Left lobe of liver (tissue), 2 donors: ENCODE measurements at regions not wholly inside any gene's neighbourhood (a gene's known extent, or its start where the extent isn't known, plus 50 kb on each side); places are given as distances from the start of the nearest gene placed in this dataset.
"Not testable (repeated sequence)": the region's sequence is repeated elsewhere in the genome, so short reads cannot be mapped to it uniquely, and the experiment has no call there.

Experiments used
- ATAC-seq: fragments of 200-7000 bp; cut with Tn5 transposase; one replicate; pipeline ENCODE4 v1.9.1; 2020; ENCODE audit warnings: mild to moderate bottlenecking, moderate library complexity
- DNase-seq: peaks from one replicate; pipeline ENCODE4 v3.0.0-alpha.2; 2020; ENCODE audit warnings: low spot score
- donor health status: DM: no; HTN: no; CAD: no; lungs with moderate emphysema.
- donor health status: DM: no; HTN: yes; CAD: no.

DNA sequence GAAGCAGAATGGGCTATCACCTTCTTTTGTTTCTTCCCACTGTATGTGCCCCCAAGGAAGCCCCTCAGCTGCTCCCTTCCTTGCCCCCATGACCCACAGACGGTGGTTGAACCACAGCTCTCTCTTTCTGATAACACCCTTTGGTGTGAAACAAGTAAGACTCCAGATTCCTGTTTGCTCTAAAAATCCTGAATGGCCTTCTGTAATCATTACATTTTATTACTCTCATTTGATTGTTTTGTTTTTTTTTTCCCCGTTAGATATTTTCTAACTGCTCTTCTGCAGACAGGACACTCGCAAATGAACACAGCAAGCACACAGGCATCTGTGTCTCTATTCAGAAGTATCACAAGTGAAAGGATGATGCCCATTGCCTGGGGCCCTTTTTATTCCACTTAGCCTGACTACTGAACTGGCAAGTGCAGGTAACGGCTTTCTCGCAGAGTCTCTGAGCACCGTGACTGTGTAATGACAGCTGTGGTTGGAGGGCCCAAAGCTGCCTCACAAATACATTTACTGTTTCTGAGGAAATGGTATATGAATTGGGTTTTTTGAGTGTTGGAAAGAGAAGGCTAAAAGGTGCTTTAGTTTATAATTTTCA, 59.3 kb downstream of the OXGR1 start:
- no peak for ATAC-seq
- no peak for DNase-seq

DNA sequence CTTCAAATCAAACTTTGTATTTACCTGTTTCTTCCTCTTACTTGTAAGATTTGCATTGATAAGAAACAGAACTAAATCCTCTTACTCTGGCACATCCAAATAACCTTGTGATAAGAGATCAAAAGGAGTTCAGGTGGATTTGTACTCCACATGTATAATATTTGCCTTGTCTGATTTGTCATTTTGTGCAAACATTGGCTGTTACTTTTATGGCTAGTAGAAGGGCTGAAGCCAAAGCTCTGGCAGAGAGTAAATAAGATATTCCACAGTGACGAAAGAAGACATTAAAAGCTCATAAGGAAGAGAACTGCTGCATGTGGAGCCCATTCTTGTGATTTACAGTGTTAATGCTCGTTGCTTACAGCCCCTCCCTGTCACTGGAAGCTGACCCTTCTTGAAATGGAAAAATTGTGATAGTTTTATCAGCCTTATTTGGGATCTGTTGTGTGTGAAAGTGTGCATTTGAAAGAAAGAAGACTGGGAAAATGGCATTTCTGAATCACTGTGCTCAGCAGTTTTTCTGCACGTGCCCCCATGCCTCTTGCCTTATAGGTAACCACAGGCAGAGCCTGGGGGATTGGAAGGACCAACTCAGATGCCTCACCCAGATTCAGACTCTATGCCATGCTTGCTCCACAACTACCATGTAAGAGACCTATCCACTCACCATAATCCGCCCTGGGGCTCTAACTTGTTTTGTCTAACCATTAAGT, 68.2 kb downstream of the OXGR1 start:
- ATAC-seq (peak; percentile 67), DNase-seq (no peak)

DNA sequence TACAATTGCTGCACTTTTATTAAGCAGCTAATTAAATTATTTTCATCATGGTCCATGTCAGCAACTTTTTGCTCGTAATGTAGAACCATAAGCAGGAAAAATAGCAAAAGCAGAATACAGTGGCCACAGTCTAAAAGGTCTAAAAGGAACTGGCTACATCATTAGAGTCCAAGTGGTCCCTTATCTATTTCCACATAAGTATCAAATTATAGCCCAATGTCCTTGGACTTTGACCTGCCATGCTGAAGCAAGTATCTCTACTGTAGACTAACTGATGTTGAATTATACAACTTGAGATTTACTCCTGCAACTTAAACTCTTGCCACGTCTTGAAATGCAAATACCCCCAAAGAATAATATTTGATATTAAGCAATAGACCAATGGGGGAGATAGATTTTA, 68.8 kb downstream of the OXGR1 start:
- ATAC-seq, result no peak
- no peak for DNase-seq

DNA sequence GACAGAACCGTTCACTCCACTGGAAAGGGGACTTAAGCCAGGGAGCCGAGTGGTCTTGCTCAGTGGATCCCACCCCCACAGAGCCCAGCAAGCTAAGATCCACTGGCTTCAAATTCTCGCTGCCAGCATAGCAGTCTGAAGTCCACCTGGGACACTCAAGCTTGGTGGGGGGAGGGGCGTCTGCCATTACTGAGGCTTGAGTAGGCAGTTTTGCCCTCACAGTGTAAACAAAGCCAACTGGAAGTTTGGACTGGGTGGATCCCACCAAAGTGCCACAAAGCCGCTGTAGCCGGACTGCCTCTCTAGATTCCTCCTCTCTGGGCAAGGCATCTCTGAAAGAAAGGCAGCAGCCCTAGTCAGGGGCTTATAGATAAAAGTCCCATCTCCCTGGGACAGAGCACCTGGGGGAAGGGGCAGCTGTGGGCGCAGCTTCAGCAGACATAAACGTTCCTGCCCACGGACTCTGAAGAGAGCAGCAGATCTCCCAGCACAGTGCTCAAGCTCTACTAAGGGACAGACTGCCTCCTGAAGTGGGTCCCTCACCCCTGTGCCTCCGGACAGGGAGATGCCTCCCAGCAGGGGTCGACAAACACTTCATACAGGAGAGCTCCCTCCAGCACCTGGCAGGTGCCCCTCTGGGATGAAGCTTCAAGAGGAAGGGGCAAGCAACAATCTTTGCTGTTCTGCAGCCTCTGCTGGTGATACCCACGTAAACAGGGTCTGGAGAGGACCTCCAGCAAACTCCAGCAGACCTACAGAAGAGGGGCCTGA, 75.2 kb downstream of the OXGR1 start:
- DNase-seq, ATAC-seq: not testable (repeated sequence)

DNA sequence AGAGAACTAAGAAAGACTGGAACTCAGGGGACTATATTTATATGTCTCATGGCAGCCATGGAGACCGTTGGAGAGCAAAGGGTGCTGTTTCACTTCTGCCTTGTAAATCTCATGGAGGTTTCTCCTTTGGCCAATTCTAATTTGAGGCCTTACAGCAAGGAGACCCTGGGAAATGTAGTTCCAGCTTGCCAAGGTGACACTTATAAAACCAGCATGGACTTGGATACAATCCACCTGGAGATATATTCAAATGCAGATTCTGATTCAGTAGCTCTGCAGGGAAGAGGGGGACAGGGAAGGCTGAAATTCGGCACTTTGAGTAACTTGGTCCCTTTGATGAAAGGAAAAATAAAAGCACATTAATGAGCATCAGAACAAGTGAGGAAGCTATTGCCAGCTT, 90.0 kb downstream of the OXGR1 start:
- DNase-seq, result no peak

DNA sequence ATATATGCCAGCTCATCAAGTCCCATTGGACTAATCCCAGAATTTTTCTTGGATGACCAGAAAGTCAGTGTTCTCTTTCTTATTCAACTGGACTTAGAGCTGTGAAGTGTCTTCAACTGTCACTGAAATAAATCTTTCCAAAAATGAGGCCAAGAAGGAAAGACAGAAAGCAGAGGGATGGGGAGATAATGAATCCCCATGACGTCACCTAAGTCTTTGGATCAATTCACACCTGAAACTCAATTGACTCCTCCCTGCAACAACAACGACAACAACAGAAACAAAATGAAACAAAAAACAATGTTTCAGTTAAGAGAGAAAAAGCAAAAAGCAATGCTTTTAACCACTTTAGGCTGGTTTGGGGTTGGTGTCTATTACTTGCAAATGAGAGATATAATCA, 91.2 kb downstream of the OXGR1 start:
- ATAC-seq (no peak), DNase-seq (no peak)

More for the DNA sequence above, 90.0 kb downstream of the OXGR1 start:
- no peak for ATAC-seq

DNA sequence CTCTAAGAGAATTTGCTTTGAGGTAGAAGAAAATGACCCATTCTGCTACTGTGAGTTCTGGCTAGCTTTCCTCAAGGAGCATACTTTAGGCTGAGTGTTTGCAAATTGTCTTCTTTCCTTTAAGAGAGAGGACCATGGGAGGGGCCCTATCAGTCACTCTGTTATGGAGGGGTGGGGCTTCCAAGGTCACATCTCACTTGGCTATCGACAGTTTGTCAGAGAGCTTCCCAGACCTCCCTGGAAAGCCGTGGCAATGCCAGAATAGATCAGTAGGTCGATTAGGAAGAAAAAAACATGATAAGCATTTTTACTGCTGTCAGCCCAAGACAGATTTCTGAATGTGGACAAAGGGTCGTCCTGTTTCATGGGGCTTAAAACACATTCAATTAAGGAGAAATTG, 93.3 kb downstream of the OXGR1 start:
- DNase-seq (no peak), ATAC-seq (no peak)

DNA sequence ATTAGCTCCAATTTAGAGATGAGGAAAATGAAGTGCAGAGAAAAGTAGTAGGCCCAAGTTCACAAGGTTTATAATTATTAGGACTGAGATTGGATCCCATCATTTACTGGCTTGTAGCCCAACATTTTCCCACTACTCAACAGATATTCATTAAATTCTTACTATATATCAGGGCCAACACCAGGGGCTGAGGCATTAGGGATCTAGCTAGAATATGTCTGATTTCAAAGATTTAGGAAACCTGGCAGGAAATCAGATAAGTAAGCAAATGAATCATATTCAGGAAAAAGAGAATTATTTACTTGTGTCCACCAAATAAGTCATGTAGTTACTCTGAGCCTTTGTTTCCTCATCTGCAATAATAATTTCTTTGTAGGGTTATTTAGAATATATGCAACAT, 94.3 kb downstream of the OXGR1 start:
- DNase-seq (no peak), ATAC-seq (no peak)

DNA sequence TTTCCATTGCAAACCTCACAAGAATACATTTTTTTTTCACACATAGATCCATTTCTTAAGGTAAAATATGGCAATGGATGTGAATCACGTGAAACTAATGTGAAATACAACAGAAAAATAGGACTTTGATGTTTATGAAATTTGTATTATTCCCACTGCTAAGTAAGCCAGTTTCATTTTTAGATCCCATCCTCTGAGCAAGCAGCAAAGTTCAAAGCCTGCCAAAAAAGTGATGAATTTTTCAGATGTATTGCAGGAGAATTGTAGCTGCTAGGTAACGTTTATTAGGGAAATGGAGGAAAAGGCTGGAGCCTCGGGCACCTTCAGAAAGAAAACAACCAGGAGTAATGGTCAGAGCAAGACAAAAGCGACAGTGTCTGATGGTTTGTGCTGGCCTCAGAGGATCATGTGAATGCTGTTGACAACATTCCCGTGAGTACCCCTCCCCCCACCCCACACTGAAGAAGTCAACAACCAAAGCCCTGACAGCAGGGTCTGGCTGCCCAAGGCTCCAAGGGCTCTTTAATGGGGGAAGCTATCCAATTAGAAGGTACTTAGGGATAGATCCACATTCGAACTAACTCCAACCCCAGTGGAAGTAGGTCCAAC, 95.5 kb downstream of the OXGR1 start:
- no peak for ATAC-seq
- DNase-seq, result no peak

DNA sequence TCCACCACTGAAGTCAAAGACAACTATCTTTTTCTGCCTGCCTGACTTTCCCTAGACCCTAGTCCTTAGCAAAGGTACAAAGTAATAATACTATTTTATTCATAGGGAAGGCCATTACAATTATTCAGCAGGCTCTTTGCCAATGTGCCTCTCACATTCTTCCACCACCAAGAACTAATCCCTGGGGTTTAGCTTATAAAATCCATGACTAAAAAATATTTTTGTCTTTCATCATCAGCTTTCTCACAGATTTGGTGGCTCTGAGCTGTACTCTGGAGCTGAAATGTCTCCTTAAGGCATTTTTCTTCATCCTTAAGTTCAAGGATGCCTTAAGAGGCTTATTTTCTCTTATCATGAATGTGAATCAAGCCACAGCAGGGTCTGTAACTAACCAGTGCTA, 96.1 kb downstream of the OXGR1 start:
- DNase-seq (no peak), ATAC-seq (no peak)
